ENCODE measurements at regions not wholly inside any gene's neighbourhood (a gene's known extent, or its start where the extent isn't known, plus 50 kb on each side); places are given as distances from the start of the nearest gene placed in this dataset.

DNA sequence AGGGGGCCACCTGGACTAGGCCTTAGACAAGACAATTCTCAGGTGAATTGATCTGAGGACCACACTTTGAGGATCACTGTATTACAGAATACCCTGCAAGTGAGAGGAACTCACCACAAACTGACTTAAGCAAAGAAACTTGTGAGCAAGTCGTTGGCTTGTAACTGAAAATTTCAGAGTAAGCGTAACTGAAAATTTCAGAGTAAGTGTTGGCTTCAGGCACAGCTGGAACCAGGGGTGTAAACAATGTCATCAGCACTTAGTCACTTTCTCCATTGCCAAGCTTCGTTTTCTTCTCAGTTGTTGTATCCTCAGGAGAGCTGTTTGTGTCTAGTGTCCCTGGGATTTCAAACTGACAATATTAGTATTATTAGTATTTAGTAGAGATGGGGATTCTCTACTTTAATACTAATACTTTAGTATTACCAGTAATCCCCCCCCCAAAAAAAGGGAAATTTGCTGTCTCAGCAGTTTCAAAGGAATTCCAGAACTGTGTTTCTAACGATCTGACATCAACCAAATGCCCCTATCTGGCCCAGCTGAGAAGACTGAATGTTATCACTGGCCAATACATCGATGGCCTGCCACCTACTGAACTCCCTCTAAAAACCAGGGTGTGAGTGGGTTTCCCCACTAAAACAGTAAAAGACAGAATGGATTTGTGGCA lies 474.4 kb downstream of the NTRK3 start:
- H3K4me3 ChIP-seq (ENCODE audit: control insufficient read depth, low read depth, low read length), result no peak overlapping the region
- DNase-seq (ENCODE audit: low read depth), result no peak
- TF ChIP-seq, protein P1, sequence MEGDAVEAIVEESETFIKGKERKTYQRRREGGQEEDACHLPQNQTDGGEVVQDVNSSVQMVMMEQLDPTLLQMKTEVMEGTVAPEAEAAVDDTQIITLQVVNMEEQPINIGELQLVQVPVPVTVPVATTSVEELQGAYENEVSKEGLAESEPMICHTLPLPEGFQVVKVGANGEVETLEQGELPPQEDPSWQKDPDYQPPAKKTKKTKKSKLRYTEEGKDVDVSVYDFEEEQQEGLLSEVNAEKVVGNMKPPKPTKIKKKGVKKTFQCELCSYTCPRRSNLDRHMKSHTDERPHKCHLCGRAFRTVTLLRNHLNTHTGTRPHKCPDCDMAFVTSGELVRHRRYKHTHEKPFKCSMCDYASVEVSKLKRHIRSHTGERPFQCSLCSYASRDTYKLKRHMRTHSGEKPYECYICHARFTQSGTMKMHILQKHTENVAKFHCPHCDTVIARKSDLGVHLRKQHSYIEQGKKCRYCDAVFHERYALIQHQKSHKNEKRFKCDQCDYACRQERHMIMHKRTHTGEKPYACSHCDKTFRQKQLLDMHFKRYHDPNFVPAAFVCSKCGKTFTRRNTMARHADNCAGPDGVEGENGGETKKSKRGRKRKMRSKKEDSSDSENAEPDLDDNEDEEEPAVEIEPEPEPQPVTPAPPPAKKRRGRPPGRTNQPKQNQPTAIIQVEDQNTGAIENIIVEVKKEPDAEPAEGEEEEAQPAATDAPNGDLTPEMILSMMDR (conservative IDR thresholded peaks at IDR 0.05; ENCODE audit: control insufficient read depth, insufficient read depth, low read depth, low read length), result no peak

DNA sequence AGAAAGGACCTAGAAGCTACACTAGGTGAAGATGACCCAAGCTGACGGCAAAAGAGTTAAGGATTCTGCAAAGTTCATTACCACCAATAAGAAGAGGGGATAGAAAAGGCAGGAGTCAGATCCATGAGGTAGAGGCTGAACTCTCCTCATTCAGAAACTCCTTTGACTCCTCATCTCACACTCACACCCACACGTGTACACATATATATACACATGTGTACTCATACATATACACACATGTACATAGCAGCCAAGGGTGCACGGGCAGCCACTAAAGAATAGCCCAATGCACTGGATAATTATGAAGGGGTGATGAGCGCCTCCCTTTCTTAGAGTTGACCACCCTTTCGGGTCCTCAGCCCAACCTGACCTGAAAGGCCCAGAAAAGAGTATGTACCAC lies 476.8 kb downstream of the NTRK3 start:
- DNase-seq (ENCODE audit: low read depth), result no peak
- TF ChIP-seq, protein P1 (conservative IDR thresholded peaks at IDR 0.05; ENCODE audit: control insufficient read depth, insufficient read depth, low read depth, low read length), result no peak
- no peak overlapping the region for H3K4me3 ChIP-seq (ENCODE audit: control insufficient read depth, low read depth, low read length)

DNA sequence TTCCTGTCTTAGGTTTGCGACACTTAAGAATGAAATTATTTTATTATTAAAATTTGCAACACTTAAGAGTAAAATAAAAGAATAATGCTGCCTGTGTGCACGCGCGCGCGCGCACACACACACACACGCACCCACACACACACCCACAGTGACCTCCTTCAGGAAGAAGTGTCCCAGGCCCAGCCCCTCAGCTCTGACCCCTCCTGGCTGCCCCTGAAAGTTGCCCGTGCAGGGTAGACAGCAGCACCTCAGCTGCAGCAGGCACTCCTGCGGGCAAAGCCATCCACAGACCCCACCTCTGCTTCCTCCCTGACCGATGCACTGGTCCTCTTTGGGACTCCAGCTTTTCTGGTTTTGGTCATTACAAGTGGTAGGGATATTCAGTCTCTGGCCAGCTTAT lies 478.2 kb downstream of the NTRK3 start:
- no peak overlapping the region for H3K4me3 ChIP-seq (ENCODE audit: control insufficient read depth, low read depth, low read length)
- TF ChIP-seq, protein P1 (conservative IDR thresholded peaks at IDR 0.05; ENCODE audit: control insufficient read depth, insufficient read depth, low read depth, low read length), result no peak
- DNase-seq (ENCODE audit: low read depth), result no peak

DNA sequence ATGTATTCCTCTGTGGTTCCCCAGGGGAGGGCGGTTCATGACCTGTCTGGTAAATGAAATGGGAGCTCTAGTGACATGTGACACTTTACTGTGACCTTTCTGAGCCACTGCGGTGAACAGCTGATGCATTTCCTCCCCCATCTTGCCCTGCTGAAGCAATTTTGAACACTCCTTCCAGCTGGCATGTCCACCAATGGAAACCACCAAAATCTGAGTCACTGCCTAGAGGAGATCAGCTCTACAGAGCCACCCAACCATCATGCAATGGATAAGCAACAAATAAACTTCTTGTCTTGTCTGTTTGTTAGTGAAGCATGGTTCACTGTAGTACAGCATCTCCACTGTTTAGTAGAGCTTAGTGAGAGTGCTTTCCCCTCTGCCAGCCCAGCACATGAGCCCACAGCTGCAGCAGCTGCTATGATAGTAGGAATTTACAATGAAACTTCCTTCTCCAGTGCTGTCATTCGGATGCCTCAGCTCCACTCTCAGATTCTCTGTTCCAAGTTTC lies 479.4 kb downstream of the NTRK3 start:
- peak; percentile 30 for DNase-seq (ENCODE audit: low read depth)
- TF ChIP-seq, protein P1 (conservative IDR thresholded peaks at IDR 0.05; ENCODE audit: control insufficient read depth, insufficient read depth, low read depth, low read length), result no peak
- no peak overlapping the region for H3K4me3 ChIP-seq (ENCODE audit: control insufficient read depth, low read depth, low read length)

DNA sequence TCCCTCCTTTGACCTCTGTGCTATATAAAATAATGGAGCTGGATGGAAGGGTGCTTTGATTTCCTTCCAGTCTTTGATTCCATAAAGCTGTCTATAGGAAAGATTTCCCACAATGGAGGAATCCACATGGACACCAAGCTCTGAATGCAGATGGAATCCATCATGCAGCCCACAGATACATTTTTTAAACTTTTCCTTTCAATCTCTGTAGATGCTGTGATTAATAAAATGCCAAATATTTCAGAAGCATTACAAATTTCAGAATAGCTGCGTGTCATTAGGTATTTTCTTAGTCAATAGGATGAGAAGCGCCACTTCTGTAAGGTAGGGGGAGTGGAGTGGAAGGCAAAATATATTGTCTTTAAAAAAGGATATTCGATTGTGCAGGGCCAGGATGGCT lies 489.0 kb downstream of the NTRK3 start:
- DNase-seq (ENCODE audit: low read depth), result no peak
- TF ChIP-seq, protein P1 (conservative IDR thresholded peaks at IDR 0.05; ENCODE audit: control insufficient read depth, insufficient read depth, low read depth, low read length), result no peak
- H3K4me3 ChIP-seq (ENCODE audit: control insufficient read depth, low read depth, low read length), result no peak overlapping the region

DNA sequence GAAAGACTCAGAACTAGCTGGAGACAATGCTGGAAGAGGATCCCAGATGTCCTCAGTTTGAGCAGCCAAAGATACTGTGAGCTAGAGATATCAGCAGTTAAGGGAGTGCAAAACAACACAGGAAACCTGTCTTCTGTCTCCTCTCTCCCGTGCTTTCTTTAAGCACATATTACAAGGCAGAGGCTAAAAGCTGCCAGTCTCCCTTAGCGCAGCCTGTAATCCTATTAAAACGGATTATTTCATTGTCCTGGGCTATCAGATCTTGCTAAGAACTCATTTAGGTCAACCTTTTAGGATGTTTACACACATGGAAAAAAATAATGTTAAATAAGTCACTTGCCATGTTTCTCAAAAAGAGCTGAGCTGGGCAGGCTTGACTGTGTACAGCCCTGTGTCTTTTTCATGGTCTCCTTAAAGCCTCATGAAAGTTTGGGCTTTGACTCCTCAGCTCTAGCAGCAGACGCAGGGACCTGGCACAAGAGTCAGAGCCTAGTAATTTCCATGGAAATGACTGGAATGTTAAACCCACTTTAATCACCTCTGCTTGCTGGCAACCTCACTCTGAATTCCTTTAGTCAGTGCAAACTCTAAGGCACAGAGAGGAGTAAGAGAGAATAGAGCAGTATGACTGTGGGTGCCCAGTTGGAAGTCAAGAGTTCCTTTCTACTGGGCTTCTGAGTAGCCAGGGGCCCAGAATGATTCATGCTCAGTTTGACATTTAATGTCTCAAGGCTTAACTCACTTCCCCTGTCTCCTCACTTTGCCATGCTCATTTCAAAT lies 491.9 kb downstream of the NTRK3 start:
- peak; percentile 2 for DNase-seq (ENCODE audit: low read depth)
- no peak overlapping the region for H3K4me3 ChIP-seq (ENCODE audit: control insufficient read depth, low read depth, low read length)
- TF ChIP-seq, protein P1 (conservative IDR thresholded peaks at IDR 0.05; ENCODE audit: control insufficient read depth, insufficient read depth, low read depth, low read length), result no peak
